ENCODE measurements at regions not wholly inside any gene's neighbourhood (a gene's known extent, or its start where the extent isn't known, plus 50 kb on each side); places are given as distances from the start of the nearest gene placed in this dataset.
"Not testable (repeated sequence)": the region's sequence is repeated elsewhere in the genome, so short reads cannot be mapped to it uniquely, and the experiment has no call there.

- CTCF ChIA-PET; DNase-seq; intact Hi-C loops (cut with micrococcal nuclease): not testable (repeated sequence)
Measured at GRCh38 chr2:194787071-194787470, 870.0 kb upstream of the SLC39A10 start.

GRCh38 chr2:194771394-194771793, 885.6 kb upstream of the SLC39A10 start:
- H3K4me1 Mint-ChIP-seq (ENCODE audit: low read depth); DNase-seq; H3K36me3 Mint-ChIP-seq (ENCODE audit: low read depth); intact Hi-C loops (cut with micrococcal nuclease); H3K4me3 Mint-ChIP-seq; H3K27me3 Mint-ChIP-seq (ENCODE audit: low read depth); H3K27ac Mint-ChIP-seq; H3K9me3 Mint-ChIP-seq: not testable (repeated sequence)
- CTCF ChIA-PET = interaction anchor here (0.7 kb wide), 1 partner anchor 643 kb away, joined by 3 read pairs; no protein-coding TSS in a partner anchor

More at GRCh38 chr2:194787071-194787470, 870.0 kb upstream of the SLC39A10 start:
- H3K9me3 Mint-ChIP-seq; H3K27ac Mint-ChIP-seq; H3K36me3 Mint-ChIP-seq (ENCODE audit: low read depth); H3K4me3 Mint-ChIP-seq; H3K27me3 Mint-ChIP-seq (ENCODE audit: low read depth); H3K4me1 Mint-ChIP-seq (ENCODE audit: low read depth): not testable (repeated sequence)

DNA sequence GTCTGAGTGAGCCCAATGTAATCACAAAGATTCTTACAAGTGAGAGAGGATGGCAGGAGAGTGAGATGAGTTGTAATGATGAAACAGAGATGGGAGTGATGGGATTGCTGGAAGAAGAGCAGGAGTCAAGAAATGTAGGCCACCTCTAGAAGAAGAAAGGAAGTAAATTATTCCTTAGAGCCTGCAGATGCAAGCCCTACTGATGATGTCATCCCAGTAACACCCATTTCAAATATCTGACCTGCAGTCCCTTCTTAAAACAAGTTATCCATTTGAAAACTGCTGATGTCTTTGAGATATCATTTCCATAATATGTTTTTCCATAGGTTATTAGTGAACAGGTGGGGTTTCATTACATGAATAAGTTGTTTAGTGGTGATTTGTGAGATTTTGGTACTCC, 888.0 kb upstream of the SLC39A10 start:
- H3K27ac Mint-ChIP-seq = no peak overlapping the region
- H3K4me1 Mint-ChIP-seq (ENCODE audit: low read depth) = no peaks in the 10 kb centered on the region
- no peaks in the 10 kb centered on the region for H3K36me3 Mint-ChIP-seq (ENCODE audit: low read depth)
- CTCF ChIA-PET = no interaction called here
- H3K9me3 Mint-ChIP-seq = peaks cover 7% of the 10 kb centered on the region
- no peak overlapping the region for H3K4me3 Mint-ChIP-seq
- H3K27me3 Mint-ChIP-seq (ENCODE audit: low read depth) = peaks cover 3% of the 10 kb centered on the region
- intact Hi-C loops (cut with micrococcal nuclease) = no loop called here
- no peak for DNase-seq

DNA sequence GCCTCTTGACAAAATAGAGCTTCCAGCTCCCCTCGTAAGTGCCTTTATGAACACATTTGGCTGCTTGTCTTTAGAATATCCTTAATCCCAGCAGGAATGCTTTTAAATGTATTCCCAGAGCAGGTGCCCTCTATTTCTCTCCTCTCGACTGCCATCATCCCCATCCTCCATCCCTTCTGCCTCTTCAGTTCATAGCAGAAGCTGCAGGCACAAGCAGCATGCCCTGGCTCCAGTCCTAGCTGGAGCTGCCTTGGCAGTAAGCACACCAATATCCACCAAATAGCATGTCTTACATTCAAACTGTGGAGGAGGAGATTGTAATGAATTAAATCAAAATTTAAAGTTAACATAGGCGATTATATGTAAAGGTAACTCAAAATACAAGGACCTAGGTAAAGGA, 891.3 kb upstream of the SLC39A10 start:
- DNase-seq = no peak
- no peaks in the 10 kb centered on the region for H3K4me1 Mint-ChIP-seq (ENCODE audit: low read depth)
- CTCF ChIA-PET = no interaction called here
- intact Hi-C loops (cut with micrococcal nuclease) = no loop called here
- H3K36me3 Mint-ChIP-seq (ENCODE audit: low read depth) = no peaks in the 10 kb centered on the region
- H3K4me3 Mint-ChIP-seq = no peak overlapping the region
- H3K9me3 Mint-ChIP-seq = no peaks in the 10 kb centered on the region
- peaks cover 3% of the 10 kb centered on the region for H3K27me3 Mint-ChIP-seq (ENCODE audit: low read depth)
- no peak overlapping the region for H3K27ac Mint-ChIP-seq

GRCh38 chr2:194750926-194751325, 906.1 kb upstream of the SLC39A10 start:
- Mint-ChIP-seq H3K36me3 (ENCODE audit: low read depth) (no peaks in the 10 kb centered on the region), H3K27me3 (ENCODE audit: low read depth) (peaks cover 4% of the 10 kb centered on the region), H3K4me1 (ENCODE audit: low read depth) (no peaks in the 10 kb centered on the region), H3K9me3 (no peaks in the 10 kb centered on the region), H3K27ac (no peak overlapping the region), H3K4me3 (no peak overlapping the region)
- intact Hi-C loops (cut with micrococcal nuclease) = no loop called here
- no peak for DNase-seq
- CTCF ChIA-PET = no interaction called here

DNA sequence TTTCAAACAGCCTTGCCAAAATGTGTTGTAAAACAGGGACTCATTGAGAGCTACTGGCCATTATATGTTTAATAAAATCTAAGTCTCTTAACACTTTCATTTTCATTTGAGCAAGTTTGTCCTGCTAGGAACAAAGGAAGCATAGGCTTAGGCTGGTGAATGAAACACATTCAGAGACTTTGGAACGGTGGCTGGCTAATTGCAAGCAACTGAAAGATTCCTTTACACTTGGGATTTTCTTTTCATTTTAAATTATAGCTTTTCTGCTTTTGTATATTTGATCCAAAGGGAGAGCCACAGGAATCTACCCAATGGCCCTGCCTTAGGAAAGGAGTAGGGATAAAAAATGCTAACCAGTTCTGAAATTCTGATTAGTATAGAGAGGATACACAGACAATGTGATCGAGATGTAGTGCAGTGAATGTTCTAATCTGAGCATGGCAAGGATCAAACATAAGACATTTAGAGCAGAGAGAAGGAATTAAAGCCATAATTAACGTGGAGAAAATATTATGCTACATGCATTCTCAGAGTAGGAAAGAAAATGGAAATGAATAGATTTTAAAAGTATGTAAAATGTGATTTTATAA, 911.4 kb upstream of the SLC39A10 start:
- Mint-ChIP-seq H3K27me3 (ENCODE audit: low read depth) (peaks cover 4% of the 10 kb centered on the region), H3K4me3 (no peak overlapping the region), H3K27ac (no peak overlapping the region), H3K9me3 (no peaks in the 10 kb centered on the region), H3K4me1 (ENCODE audit: low read depth) (no peaks in the 10 kb centered on the region), H3K36me3 (ENCODE audit: low read depth) (no peaks in the 10 kb centered on the region)
- DNase-seq = no peak
- CTCF ChIA-PET = no interaction called here
- intact Hi-C loops (cut with micrococcal nuclease) = no loop called here

- DNase-seq = no peak
- Mint-ChIP-seq H3K9me3 (no peaks in the 10 kb centered on the region), H3K36me3 (ENCODE audit: low read depth) (no peaks in the 10 kb centered on the region), H3K27ac (no peak overlapping the region), H3K4me1 (ENCODE audit: low read depth) (no peaks in the 10 kb centered on the region), H3K27me3 (ENCODE audit: low read depth) (no peaks in the 10 kb centered on the region), H3K4me3 (no peak overlapping the region)
- intact Hi-C loops (cut with micrococcal nuclease) = no loop called here
- CTCF ChIA-PET = no interaction called here
Measured at GRCh38 chr2:194742706-194743105, 914.3 kb upstream of the SLC39A10 start.

- Mint-ChIP-seq H3K4me1 (ENCODE audit: low read depth) (no peaks in the 10 kb centered on the region), H3K27me3 (ENCODE audit: low read depth) (no peaks in the 10 kb centered on the region), H3K4me3 (no peak overlapping the region), H3K36me3 (ENCODE audit: low read depth) (no peaks in the 10 kb centered on the region), H3K27ac (no peak overlapping the region), H3K9me3 (peaks cover 2% of the 10 kb centered on the region)
- DNase-seq = no peak
- CTCF ChIA-PET = no interaction called here
- intact Hi-C loops (cut with micrococcal nuclease) = loop anchor here (5.0 kb wide), 1 partner anchor 102 kb away; no protein-coding TSS in a partner anchor
Measured at GRCh38 chr2:194739217-194739616, 917.8 kb upstream of the SLC39A10 start.

DNA sequence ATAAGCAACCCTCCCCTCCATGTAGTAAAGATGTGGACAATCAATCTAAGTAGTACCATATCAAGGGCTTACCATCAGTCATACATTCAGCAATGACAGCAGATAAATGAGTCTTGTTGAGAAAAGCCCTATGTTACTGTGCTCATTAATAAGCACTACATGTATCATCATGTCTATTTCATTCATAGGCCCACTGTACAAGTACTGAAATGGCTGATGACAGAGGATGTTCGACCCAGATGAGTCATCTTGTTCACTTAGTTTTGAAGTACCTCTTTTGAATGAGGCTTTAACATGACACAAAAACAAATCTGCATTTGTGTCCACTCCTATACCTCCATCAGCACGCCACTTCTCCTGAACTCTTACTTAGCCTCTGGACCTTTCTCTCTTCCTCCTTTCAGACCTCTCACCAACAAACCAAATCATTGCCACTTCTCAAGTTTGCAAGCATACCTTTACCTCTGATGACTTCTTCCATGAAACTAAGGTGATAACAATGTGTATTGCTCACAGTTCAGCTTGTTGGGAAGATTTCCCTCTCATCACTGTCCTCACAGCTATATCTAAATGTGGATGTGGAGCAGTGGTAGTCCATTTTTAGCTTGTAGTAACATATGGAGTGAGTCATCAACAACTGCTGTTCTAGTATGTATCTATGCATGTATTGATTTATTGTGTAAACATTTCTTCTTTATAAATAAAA, 921.0 kb upstream of the SLC39A10 start:
- H3K4me1 Mint-ChIP-seq (ENCODE audit: low read depth) = no peaks in the 10 kb centered on the region
- no peaks in the 10 kb centered on the region for H3K27me3 Mint-ChIP-seq (ENCODE audit: low read depth)
- H3K27ac Mint-ChIP-seq = no peak overlapping the region
- no peak for DNase-seq
- no peak overlapping the region for H3K4me3 Mint-ChIP-seq
- peaks cover 2% of the 10 kb centered on the region for H3K9me3 Mint-ChIP-seq
- H3K36me3 Mint-ChIP-seq (ENCODE audit: low read depth) = no peaks in the 10 kb centered on the region
- intact Hi-C loops (cut with micrococcal nuclease) = loop anchor here (5.0 kb wide), 1 partner anchor 99 kb away; no protein-coding TSS in a partner anchor
- CTCF ChIA-PET = no interaction called here

DNA sequence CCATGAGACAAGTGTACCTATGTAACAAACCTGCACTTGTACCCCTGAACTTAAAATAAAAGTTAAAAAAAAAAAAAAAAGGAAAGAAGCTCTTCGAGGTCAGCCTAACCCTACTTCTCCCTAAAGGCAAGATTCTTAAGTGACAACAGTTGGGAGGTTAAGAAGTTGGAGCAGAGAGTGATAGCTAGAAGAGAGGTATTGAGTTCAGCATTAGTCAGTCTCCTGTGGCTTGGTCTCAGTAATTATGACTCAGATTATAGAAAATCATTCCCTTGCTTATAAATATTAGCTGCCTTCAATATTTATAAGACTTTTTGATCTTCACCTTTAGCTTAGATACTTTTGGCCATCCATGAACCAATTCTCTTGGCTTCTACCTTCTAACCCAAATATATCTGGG, 926.8 kb upstream of the SLC39A10 start:
- peaks cover under 1% of the 10 kb centered on the region for H3K9me3 Mint-ChIP-seq
- CTCF ChIA-PET = interaction anchor here (0.6 kb wide), 1 partner anchor 632 kb away, joined by 3 read pairs; no protein-coding TSS in a partner anchor
- H3K4me3 Mint-ChIP-seq = no peak overlapping the region
- no peaks in the 10 kb centered on the region for H3K36me3 Mint-ChIP-seq (ENCODE audit: low read depth)
- no peak overlapping the region for H3K27ac Mint-ChIP-seq
- no peak for DNase-seq
- H3K4me1 Mint-ChIP-seq (ENCODE audit: low read depth) = no peaks in the 10 kb centered on the region
- H3K27me3 Mint-ChIP-seq (ENCODE audit: low read depth) = no peaks in the 10 kb centered on the region
- intact Hi-C loops (cut with micrococcal nuclease) = no loop called here

DNA sequence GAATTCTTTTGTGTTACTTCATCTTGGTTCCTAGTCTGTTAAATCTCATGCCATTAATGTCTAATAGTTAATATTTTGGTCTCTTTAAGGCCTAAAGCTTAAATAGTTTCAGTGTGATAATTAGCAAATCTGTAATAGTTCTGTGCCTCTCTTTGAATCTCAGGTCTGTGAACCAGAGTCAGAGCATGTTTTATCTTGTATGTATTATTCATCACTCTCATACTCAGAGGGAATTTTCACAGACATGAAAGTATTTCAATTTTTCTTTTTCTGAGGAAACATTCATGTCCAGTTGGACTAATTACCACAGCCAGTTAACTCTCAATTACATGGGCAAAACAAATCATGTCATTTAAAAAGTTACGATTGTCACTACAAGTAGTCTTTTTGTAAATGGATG, 931.9 kb upstream of the SLC39A10 start:
- no peak for DNase-seq
- Mint-ChIP-seq H3K27ac (no peak overlapping the region), H3K4me1 (ENCODE audit: low read depth) (no peaks in the 10 kb centered on the region), H3K27me3 (ENCODE audit: low read depth) (no peaks in the 10 kb centered on the region), H3K36me3 (ENCODE audit: low read depth) (no peaks in the 10 kb centered on the region), H3K9me3 (no peaks in the 10 kb centered on the region), H3K4me3 (no peak overlapping the region)
- CTCF ChIA-PET = no interaction called here
- intact Hi-C loops (cut with micrococcal nuclease) = no loop called here

GRCh38 chr2:194723446-194723845, 933.6 kb upstream of the SLC39A10 start:
- H3K27me3 Mint-ChIP-seq (ENCODE audit: low read depth) = no peaks in the 10 kb centered on the region
- no peak for DNase-seq
- intact Hi-C loops (cut with micrococcal nuclease) = no loop called here
- H3K36me3 Mint-ChIP-seq (ENCODE audit: low read depth) = no peaks in the 10 kb centered on the region
- CTCF ChIA-PET = no interaction called here
- no peak overlapping the region for H3K27ac Mint-ChIP-seq
- no peaks in the 10 kb centered on the region for H3K9me3 Mint-ChIP-seq
- H3K4me1 Mint-ChIP-seq (ENCODE audit: low read depth) = no peaks in the 10 kb centered on the region
- H3K4me3 Mint-ChIP-seq = no peak overlapping the region

DNA sequence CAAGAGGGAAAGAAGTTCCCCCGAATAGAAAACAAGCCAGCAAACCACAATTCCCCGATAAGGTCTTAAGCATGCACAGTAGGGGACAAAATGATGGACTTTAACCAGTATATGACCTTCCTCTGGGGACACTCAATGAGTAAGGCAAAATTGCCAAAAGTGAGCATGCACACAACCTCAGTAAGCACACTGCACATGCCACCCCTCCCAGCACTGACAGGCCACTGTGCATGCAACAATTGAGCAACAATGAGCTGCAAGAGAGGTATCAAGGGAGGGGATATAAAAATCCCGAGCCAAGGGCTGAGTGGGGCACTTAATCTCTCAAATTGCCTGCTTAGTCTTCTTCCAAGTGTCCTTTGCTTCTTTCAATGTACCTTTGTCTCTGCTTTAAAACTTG, 935.8 kb upstream of the SLC39A10 start:
- no peak overlapping the region for H3K4me3 Mint-ChIP-seq
- CTCF ChIA-PET = no interaction called here

More for the DNA sequence above, 935.8 kb upstream of the SLC39A10 start:
- Mint-ChIP-seq H3K4me1 (ENCODE audit: low read depth) (no peaks in the 10 kb centered on the region), H3K36me3 (ENCODE audit: low read depth) (no peaks in the 10 kb centered on the region), H3K27ac (no peak overlapping the region), H3K9me3 (no peaks in the 10 kb centered on the region), H3K27me3 (ENCODE audit: low read depth) (no peaks in the 10 kb centered on the region)
- intact Hi-C loops (cut with micrococcal nuclease) = no loop called here
- no peak for DNase-seq

Data from activated naive CD4-positive, alpha-beta T cell treated with anti-CD3 and anti-CD28 coated beads for 36 hours (primary cell).